ENCODE measurements at regions not wholly inside any gene's neighbourhood (a gene's known extent, or its start where the extent isn't known, plus 50 kb on each side); places are given as distances from the start of the nearest gene placed in this dataset.

DNA sequence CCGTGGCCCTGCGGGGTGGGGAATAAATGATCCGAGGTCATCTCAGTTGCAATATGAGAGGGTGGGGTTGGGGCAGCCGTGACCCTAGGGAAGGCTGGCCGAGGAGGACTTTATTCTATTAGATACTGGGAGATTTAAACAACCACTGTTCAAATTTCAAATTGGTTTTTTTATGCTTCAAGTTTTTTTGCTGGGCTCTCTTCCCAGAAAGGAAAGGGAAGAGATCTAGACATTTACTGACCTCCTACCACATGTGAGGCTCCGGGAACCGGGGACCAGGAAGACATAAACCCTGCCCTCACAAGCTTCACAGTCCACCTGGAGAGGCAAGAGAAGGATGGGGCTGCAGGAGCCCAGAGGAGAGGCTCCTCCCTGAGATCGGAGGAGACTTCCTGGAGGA, 207.3 kb downstream of the FOXD2 start:
- TF ChIP-seq, protein P1, sequence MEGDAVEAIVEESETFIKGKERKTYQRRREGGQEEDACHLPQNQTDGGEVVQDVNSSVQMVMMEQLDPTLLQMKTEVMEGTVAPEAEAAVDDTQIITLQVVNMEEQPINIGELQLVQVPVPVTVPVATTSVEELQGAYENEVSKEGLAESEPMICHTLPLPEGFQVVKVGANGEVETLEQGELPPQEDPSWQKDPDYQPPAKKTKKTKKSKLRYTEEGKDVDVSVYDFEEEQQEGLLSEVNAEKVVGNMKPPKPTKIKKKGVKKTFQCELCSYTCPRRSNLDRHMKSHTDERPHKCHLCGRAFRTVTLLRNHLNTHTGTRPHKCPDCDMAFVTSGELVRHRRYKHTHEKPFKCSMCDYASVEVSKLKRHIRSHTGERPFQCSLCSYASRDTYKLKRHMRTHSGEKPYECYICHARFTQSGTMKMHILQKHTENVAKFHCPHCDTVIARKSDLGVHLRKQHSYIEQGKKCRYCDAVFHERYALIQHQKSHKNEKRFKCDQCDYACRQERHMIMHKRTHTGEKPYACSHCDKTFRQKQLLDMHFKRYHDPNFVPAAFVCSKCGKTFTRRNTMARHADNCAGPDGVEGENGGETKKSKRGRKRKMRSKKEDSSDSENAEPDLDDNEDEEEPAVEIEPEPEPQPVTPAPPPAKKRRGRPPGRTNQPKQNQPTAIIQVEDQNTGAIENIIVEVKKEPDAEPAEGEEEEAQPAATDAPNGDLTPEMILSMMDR (IDR thresholded peaks at IDR 0.05) = no peak
- TF ChIP-seq POLR2AphosphoS5 (IDR thresholded peaks at IDR 0.05) (no peak), POLR2A (IDR thresholded peaks at IDR 0.05) (no peak), EP300 (IDR thresholded peaks at IDR 0.05) (no peak)

Measured in sigmoid colon (tissue), 4 donors.